Right hindlimb (tissue), 1 donor: ENCODE measurements at regions not wholly inside any gene's neighbourhood (a gene's known extent, or its start where the extent isn't known, plus 50 kb on each side); places are given as distances from the start of the nearest gene placed in this dataset.
"Not testable (repeated sequence)": the region's sequence is repeated elsewhere in the genome, so short reads cannot be mapped to it uniquely, and the experiment has no call there.

Experiments
- DNase-seq: peaks from one replicate; pipeline ENCODE4 v3.0.0-alpha.2; 2018

DNA sequence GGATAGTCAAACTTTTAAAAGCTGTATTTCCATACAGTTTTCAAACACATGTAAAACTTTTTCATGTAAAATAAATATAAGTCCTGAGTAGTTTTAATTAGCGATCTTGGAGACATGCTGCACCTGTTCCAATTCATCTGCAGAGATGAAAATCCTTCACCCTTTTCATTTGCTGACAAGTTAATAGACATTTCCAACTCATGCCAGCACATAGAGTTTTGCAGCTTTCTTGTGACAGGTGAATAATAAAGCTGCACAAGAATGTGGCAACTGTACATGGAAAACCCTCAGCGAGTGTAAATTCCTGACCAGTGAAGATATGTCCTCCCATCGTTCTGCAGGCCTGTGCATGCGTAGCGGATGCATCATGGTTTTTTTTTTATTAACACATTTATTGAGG, 771.4 kb downstream of the TDRD15 start:
- no peak for DNase-seq

- not testable (repeated sequence) for DNase-seq
These were observed 785.1 kb downstream of the TDRD15 start for GRCh38 chr2:21908712-21909380.

DNA sequence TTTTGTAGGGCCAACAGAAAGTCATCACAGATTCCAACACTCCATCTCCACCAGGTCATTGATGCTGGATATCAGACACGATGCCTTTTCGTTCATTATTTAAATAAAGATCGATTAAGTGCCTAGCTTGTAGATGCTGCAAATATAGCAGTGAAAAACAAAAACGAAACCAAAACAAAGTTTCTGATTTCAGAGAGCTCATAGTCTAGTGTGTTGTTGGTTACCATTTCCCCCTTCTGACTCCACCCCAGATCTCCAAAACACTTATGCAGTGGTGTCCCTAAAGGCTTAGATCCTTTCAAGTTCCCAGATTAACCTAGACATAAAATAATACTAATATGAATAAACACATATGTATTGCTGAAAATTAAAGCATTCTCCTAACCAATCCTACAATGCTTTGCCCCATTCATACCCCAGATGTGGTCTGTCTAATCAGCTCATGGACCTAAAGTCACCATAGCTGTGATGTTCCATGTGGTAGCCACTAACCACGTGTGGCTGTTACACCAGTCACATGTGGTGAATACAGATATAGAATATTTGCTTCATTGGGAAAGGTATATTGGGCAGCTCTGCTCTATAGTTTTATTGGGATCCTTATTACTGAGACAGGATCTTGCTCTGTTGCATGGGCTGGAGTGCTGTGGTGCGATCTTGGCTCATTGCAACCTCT, 787.2 kb downstream of the TDRD15 start:
- no peak for DNase-seq

GRCh38 chr2:21912405-21912804, 788.6 kb downstream of the TDRD15 start:
- no peak for DNase-seq

DNA sequence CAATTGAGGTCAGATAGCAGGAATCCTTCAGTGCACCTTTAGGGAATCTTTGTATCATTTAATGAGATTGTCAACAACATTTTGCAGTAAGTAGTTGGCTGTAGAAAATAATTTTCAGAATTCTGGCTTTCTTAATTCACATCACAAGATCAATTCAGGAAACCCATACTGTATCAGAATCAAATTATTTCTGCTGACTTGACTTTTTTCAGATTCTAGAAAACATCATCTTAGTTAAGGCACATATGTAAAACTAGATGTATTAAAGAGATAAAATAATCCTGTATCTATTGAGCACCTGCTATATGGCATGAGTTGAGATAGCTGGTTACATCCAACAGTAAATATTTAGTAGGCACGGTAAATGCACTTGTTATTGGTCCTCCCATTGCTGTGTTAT, 791.4 kb downstream of the TDRD15 start:
- no peak for DNase-seq

DNA sequence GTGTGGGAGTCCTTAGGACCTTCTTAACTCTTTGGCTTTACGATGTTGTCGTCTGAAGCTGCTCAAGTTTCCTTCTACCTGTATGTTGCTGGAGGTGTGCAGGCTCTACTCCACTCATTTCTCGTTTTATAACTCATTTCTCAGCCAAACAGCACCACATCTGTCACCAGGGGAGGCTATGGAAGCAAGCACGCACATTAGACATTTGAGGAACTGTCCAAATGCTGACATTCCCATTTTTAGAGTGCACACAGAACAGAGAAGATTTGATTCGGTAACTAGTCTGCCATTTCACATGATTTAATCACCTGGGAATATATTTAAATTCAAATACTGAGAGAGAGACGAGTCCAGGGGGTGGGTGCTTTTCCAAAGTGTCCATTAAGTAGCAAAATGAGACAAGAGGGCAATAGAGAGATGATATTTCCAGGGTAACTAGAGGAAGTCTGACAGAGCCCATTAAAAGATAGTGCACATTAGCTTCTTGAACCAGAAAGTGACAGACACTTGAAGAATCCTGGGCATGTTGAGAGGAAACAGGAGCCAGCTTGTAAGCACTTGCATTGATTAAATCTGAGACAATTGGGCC, 793.3 kb downstream of the TDRD15 start:
- DNase-seq = peak; percentile 17

DNA sequence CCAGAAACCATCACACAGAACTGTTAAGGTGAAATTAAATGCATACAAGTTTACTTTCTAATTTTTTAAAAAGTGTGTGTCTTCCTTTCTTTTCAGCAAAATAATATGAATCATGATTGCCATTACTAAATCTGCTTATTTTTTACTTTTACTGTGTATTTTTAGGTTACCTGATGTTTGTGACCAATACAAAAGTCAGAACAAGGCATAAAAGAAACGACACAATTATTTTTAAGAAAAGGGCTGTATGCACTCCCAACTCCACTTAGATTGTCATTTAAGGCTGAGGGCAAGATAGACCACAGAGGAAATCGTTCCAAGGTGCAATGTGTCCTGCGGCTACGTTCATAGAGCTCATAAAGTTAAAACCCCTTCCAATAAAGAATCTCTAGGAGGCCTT, 797.0 kb downstream of the TDRD15 start:
- DNase-seq = no peak

GRCh38 chr2:21924640-21925285, 801.0 kb downstream of the TDRD15 start:
- no peak for DNase-seq

- DNase-seq = no peak
These were observed 804.5 kb downstream of the TDRD15 start for GRCh38 chr2:21928292-21928691.

GRCh38 chr2:21930226-21930625, 806.5 kb downstream of the TDRD15 start:
- peak; percentile 91 for DNase-seq

DNA sequence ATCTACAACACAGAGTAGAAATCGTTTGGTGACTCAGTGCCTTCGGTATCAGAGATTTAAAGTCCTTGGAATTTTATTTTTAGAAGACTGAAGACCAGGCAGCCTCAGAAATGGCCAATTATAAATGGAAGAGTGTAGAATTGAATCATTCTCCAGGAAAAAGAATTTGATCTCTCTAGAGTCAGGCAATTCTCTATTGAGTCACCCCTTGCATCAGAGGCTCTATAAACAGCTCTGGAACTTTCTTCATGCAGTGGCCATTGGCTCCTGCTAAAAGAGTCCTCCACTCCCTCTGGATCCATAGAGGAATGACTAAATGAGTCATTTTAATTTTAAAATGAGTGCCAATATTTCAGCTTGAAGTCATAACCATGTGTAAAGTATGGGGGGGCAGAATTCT, 816.2 kb downstream of the TDRD15 start:
- no peak for DNase-seq

- DNase-seq = no peak
These were observed 820.8 kb downstream of the TDRD15 start for GRCh38 chr2:21944536-21944935.

DNA sequence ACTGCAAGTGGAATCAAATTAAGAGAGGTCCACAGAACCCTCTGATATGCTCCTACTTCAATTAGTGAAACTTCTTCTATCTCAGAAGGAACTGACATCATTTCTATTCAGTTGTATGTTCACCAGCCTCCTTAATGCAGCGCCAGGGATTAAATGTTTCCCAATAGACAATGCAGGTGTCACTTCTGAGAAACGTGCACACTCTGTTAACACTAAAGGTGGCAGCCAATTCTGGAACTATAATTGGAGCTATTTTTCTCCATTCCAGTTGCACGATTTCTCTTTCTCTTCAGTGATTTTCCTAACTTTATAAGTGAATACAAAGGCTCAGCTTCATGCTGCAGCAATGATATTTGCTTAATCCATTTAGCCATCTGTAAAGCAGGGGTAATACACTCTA, 821.9 kb downstream of the TDRD15 start:
- DNase-seq = no peak

DNA sequence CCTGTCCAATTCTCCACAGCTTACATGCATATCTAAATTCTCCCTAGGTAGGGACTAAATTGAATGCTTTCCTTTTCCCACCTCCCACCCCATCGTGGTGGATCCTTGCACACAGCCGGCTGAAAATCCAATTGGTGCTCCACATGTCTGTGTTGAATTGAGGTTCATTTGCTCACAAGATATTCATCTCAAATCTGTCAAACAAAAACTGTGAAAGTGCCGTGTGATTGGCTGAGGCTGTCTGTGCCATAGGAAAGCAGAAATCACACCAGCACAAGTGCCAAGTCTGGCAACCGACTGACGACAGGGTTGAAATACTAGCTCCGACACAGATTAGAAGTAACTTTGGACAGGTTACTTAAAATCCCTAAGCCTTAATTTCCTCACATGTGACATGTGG, 823.3 kb downstream of the TDRD15 start:
- no peak for DNase-seq

DNA sequence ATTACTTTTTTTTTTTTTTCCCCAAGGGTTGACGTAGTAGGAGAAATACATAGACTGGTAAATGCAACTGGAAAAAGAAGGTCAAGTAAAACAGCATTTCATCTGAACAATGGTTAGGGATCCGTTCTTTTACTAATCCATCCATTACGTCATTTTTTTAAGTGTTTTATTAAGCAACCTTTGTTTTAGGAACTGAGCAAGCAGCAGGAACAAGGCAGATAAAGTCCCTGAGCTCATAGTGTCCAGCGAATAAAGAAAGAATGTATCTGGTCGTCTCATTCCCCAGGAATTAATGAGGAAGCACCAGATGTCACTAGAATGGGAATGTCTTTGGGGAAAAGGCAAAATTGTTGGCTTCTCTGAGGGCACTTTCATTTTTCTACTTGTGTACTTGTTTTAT, 842.4 kb downstream of the TDRD15 start:
- DNase-seq = no peak

GRCh38 chr2:21970971-21971370, 847.2 kb downstream of the TDRD15 start:
- DNase-seq = no peak

DNA sequence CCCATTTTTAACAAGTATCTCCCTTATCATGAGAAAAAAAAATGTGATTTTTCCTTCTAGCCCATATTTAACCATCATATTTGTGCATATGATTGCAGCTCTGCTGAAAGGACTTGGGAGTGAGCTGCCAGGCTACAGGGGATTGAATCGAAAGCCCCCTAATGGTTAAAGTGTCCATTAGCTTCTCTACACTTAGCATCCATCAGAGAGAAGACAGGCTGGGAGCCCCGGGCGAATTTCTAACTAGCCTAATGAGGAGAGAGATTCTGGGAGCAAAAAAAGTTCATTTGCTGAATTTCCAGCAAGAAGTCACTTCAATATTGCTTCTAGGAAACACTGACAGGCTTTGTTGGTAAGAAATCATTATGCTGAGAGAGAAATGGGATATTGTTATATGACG, 848.8 kb downstream of the TDRD15 start:
- DNase-seq = no peak

DNA sequence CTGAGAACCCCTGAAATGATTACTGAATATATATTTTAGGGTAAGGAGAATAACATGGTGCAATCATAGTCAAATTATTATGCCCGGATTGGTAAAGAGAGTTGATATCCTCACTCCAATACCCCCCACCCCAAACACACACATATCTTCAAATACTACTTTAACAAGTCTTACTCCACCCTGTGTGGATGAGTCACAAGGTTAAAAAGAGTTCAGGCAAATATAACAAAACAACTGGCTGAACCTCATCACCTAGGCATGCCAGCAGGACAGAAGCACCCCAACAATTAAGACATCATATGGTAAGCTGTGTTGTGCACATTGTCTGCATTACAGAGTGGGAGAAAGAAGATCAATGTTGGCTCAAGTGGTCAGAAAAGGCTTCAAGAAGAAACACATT, 857.4 kb downstream of the TDRD15 start:
- no peak for DNase-seq

DNA sequence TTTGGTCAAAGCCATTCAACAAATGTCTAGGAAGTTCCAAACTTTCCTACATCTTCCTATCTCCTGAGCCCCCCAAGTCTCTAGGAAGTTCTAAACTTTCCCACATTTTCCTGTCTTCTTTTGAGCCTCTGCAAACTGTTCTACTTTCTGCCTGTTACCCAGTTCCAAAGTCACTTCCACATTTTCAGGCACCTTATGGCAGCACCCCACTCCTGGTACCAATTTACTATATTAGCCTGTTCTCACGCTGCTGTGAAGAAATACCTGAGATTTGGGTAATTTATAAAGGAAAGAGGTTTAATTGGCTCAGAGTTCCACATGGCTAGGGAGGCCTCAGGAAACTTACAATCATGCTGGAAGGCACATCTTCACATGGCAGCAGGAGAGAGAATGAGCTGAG, 869.2 kb downstream of the TDRD15 start:
- DNase-seq = no peak

GRCh38 chr2:21996339-21996738, 872.6 kb downstream of the TDRD15 start:
- no peak for DNase-seq

GRCh38 chr2:21999522-21999921, 875.8 kb downstream of the TDRD15 start:
- DNase-seq = no peak

GRCh38 chr2:22002066-22002465, 878.3 kb downstream of the TDRD15 start:
- no peak for DNase-seq

- DNase-seq = no peak
These were observed 879.5 kb downstream of the TDRD15 start for GRCh38 chr2:22003270-22003669.

DNA sequence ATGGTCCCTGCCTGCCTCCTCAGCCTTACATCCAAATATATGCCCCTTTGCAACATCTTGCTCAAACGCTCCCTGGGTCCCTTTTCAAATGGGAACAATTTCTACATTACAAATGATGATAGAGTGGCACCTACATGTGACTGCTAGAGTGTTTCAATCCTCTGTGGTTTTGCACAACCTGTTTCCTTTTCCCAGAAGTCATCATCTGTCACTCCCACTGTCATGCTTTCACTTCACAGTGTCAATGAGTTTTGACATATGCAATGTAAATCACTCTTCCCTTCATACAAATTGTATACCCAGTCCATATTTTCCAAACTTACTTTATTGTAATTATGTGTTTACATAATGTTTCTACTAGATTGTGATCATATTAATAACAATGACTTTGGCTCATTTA, 887.3 kb downstream of the TDRD15 start:
- DNase-seq = no peak
